H9 (cell line): ENCODE measurements at regions not wholly inside any gene's neighbourhood (a gene's known extent, or its start where the extent isn't known, plus 50 kb on each side); places are given as distances from the start of the nearest gene placed in this dataset.

Experiments used
- DNase-seq: peaks from one replicate; pipeline ENCODE4 v3.0.0-alpha.2; 2017
- H2AFZ ChIP-seq: one replicate; pipeline ENCODE4 v1.6.1; 2013; ENCODE audit warnings: mild to moderate bottlenecking, low read length, control low read depth, moderate library complexity
- H2AK5ac ChIP-seq: 2 replicates; pipeline ENCODE4 v1.6.1; 2013; ENCODE audit warnings: low read length, control low read depth, mixed read lengths; ENCODE audit not compliant: insufficient read length
- H2BK120ac ChIP-seq: one replicate; pipeline ENCODE4 v1.6.1; 2013; ENCODE audit warnings: low read depth, mild to moderate bottlenecking, low read length, control low read depth, inconsistent platforms; ENCODE audit not compliant: poor library complexity, severe bottlenecking
- H2BK12ac ChIP-seq: 2 replicates; pipeline ENCODE4 v1.6.1; 2013; ENCODE audit warnings: low read length, control low read depth, mixed read lengths, low read depth; ENCODE audit not compliant: insufficient read length
- H2BK15ac ChIP-seq: 2 replicates; pipeline ENCODE4 v1.6.1; 2013; ENCODE audit warnings: low read depth, low read length, control low read depth
- H2BK20ac ChIP-seq: one replicate; pipeline ENCODE4 v1.6.1; 2013; ENCODE audit warnings: low read depth, mild to moderate bottlenecking, low read length, control low read depth, inconsistent platforms; ENCODE audit not compliant: poor library complexity, severe bottlenecking
- H2BK5ac ChIP-seq: 2 replicates; pipeline ENCODE4 v1.6.1; 2013; ENCODE audit warnings: low read length, control low read depth, mixed read lengths; ENCODE audit not compliant: insufficient read length
- H3K14ac ChIP-seq: 2 replicates; pipeline ENCODE4 v1.6.1; 2013; ENCODE audit warnings: low read length, control low read depth; ENCODE audit not compliant: insufficient read depth
- H3K18ac ChIP-seq: 2 replicates; pipeline ENCODE4 v1.6.1; 2013; ENCODE audit warnings: low read depth, mild to moderate bottlenecking, mixed read lengths, low read length, control low read depth; ENCODE audit not compliant: insufficient read length
- H3K23ac ChIP-seq: 2 replicates; pipeline ENCODE4 v1.6.1; 2013; ENCODE audit warnings: low read length, control low read depth, mixed read lengths, low read depth; ENCODE audit not compliant: insufficient read length
- H3K23me2 ChIP-seq: 2 replicates; pipeline ENCODE4 v1.6.1; 2013; ENCODE audit warnings: low read depth, mild to moderate bottlenecking, mixed read lengths, low read length, control low read depth; ENCODE audit not compliant: insufficient read length, poor library complexity, severe bottlenecking
- H3K27ac ChIP-seq: 2 replicates; pipeline ENCODE4 v1.5.1; 2013; ENCODE audit warnings: low read length, control low read depth, mixed read lengths, low read depth; ENCODE audit not compliant: insufficient read length
- H3K27me3 ChIP-seq: 2 replicates; pipeline ENCODE4 v1.6.1; 2013; ENCODE audit warnings: low read length, control low read depth, inconsistent platforms; ENCODE audit not compliant: insufficient read depth
- H3K4ac ChIP-seq: 2 replicates; pipeline ENCODE4 v1.6.1; 2013; ENCODE audit warnings: low read depth, mild to moderate bottlenecking, control low read depth, inconsistent platforms, low read length, moderate library complexity
- H3K4me1 ChIP-seq: 2 replicates; pipeline ENCODE4 v1.6.1; 2013; ENCODE audit warnings: low read length, control low read depth, inconsistent platforms; ENCODE audit not compliant: insufficient read depth
- H3K4me2 ChIP-seq: 2 replicates; pipeline ENCODE4 v1.6.1; 2013; ENCODE audit warnings: low read length, control low read depth, mixed read lengths; ENCODE audit not compliant: insufficient read length, insufficient read depth
- H3K56ac ChIP-seq: 2 replicates; pipeline ENCODE4 v1.6.1; 2013; ENCODE audit warnings: low read depth, mild to moderate bottlenecking, mixed read lengths, low read length, control low read depth; ENCODE audit not compliant: insufficient read length
- H3K79me1 ChIP-seq: 2 replicates; pipeline ENCODE4 v1.6.1; 2013; ENCODE audit warnings: low read depth, mild to moderate bottlenecking, moderate library complexity, low read length, control low read depth, inconsistent platforms; ENCODE audit not compliant: insufficient read depth, poor library complexity, severe bottlenecking
- H3K79me2 ChIP-seq: 2 replicates; pipeline ENCODE4 v1.6.1; 2013; ENCODE audit warnings: low read length, control low read depth, inconsistent platforms; ENCODE audit not compliant: insufficient read depth
- H3K9ac ChIP-seq: 2 replicates; pipeline ENCODE4 v1.6.1; 2013; ENCODE audit warnings: low read length, control low read depth, mixed read lengths; ENCODE audit not compliant: insufficient read length; ENCODE audit errors: extremely low read depth
- H3K9me3 ChIP-seq: one replicate; pipeline ENCODE4 v1.6.1; 2013; ENCODE audit warnings: low read depth, low read length, inconsistent platforms; ENCODE audit not compliant: control insufficient read depth
- H3T11ph ChIP-seq: one replicate; pipeline ENCODE4 v1.6.1; 2013; ENCODE audit warnings: mild to moderate bottlenecking, low read length, control low read depth, inconsistent platforms
- H4K20me1 ChIP-seq: one replicate; pipeline ENCODE4 v1.6.1; 2013; ENCODE audit not compliant: control insufficient read depth, insufficient read length, insufficient read depth
- H4K5ac ChIP-seq: 2 replicates; pipeline ENCODE4 v1.6.1; 2013; ENCODE audit warnings: low read depth, mild to moderate bottlenecking, mixed read lengths, low read length, control low read depth; ENCODE audit not compliant: insufficient read length
- H4K8ac ChIP-seq: replicated peaks from 2 replicates; pipeline ENCODE4 v1.6.1; 2013; ENCODE audit warnings: low read length, control low read depth, mixed read lengths, low read depth; ENCODE audit not compliant: insufficient read length
- H4K91ac ChIP-seq: 2 replicates; pipeline ENCODE4 v1.6.1; 2013; ENCODE audit warnings: low read depth, mild to moderate bottlenecking, moderate library complexity, mixed read lengths, low read length, control low read depth; ENCODE audit not compliant: insufficient read length
- H3K27ac Mint-ChIP-seq, 3 experiments: 2 replicates in 2 of 3; 3 replicates in 1 of 3; pipeline ENCODE4 v1.8.0; 2020 to 2021; ENCODE audit warnings: mixed read lengths in 3 of 3, mild to moderate bottlenecking in 1 of 3, moderate library complexity in 1 of 3
- H3K27me3 Mint-ChIP-seq: 2 replicates; pipeline ENCODE4 v1.8.0; 2021; ENCODE audit warnings: low read depth, mild to moderate bottlenecking, moderate library complexity, mixed read lengths
- H3K36me3 Mint-ChIP-seq, 3 experiments: 2 replicates in 2 of 3; 3 replicates in 1 of 3; pipeline ENCODE4 v1.8.0; 2020 to 2021; ENCODE audit warnings: low read depth in 3 of 3, mixed read lengths in 3 of 3; ENCODE audit not compliant: insufficient read depth in 1 of 3
- H3K4me1 Mint-ChIP-seq, 2 experiments: 2 replicates each; pipeline ENCODE4 v1.8.0; 2020; ENCODE audit warnings: mixed read lengths in 2 of 2
- H3K4me3 Mint-ChIP-seq, 2 experiments: 2 replicates in 1 of 2; 3 replicates in 1 of 2; pipeline ENCODE4 v1.8.0; 2020 to 2021; ENCODE audit warnings: mild to moderate bottlenecking in 2 of 2, mixed read lengths in 2 of 2, moderate library complexity in 1 of 2
- H3K9me3 Mint-ChIP-seq, 2 experiments: 2 replicates in 1 of 2; 3 replicates in 1 of 2; pipeline ENCODE4 v1.8.0; 2020; ENCODE audit warnings: mild to moderate bottlenecking in 2 of 2, mixed read lengths in 2 of 2, moderate library complexity in 1 of 2
- WGBS: extraction: QIAGEN DNeasy Blood & Tissue Kit; methylation state at CpG from one replicate; pipeline ENCODE4 v1.1.7; 2013; ENCODE audit warnings: missing lambda C conversion rate, low lambda C conversion rate, mixed read lengths; ENCODE audit not compliant: insufficient read length; ENCODE audit errors: extremely low coverage; 5-methylcytosine and 5-hydroxymethylcytosine counted together
- TF ChIP-seq, protein P1 (sequence below): fragments of 200-600 bp; sonication (generic); conservative IDR thresholded peaks from 3 replicates; pipeline ENCODE4 v1.8.0; 2021; ENCODE audit warnings: antibody characterized with exemption, mild to moderate bottlenecking

DNA sequence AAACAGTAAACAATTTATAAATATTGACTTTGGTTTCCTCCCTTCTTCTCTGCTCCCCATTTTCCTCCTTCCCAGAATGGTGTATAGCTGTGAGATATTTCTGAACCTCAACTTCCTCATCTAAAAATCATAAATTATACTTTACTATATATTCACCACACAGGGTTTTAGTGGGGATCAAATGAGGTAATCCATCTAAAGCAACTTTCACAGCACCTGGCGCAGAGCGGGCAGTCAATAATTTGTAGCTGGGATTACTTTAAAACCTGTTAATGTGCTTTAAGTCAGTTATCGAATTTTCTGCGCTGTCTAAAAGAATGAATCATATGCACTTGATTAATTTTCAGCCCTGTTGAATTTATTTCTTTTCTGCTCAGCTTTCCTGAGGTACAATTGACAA is 172.7 kb downstream of the PTEN start:
- Mint-ChIP-seq H3K4me1 (peaks cover 0 to 7% of the 10 kb centered on the region in 2 experiments; a peak in 2 of 4 replicates), H3K27me3 (no peaks in the 10 kb centered on the region), H3K9me3 (no peaks in the 10 kb centered on the region), H3K4me3 (no peak overlapping the region), H3K36me3 (no peaks in the 10 kb centered on the region), H3K27ac (no peak overlapping the region)
- Histone ChIP-seq H3K23ac (no peak overlapping the region), H2BK15ac (no peak overlapping the region), H2AK5ac (no peak overlapping the region), H3K23me2 (no peaks in the 10 kb centered on the region), H4K5ac (no peak overlapping the region), H3K14ac (no peak overlapping the region), H3K27ac (no peak overlapping the region), H3K27me3 (no peaks in the 10 kb centered on the region), H3K4me1 (no peaks in the 10 kb centered on the region), H3K9me3 (no peaks in the 10 kb centered on the region), H3K4ac (no peak overlapping the region), H3T11ph (no peak overlapping the region), H4K91ac (no peak overlapping the region), H3K18ac (no peak overlapping the region), H2BK20ac (no peak overlapping the region), H4K20me1 (no peaks in the 10 kb centered on the region), H2BK120ac (no peak overlapping the region), H2AFZ (no peak overlapping the region), H3K9ac (no peak overlapping the region), H4K8ac (no peak overlapping the region), H3K79me2 (no peaks in the 10 kb centered on the region), H2BK12ac (no peak overlapping the region), H2BK5ac (no peak overlapping the region), H3K56ac (no peak overlapping the region), H3K79me1 (no peaks in the 10 kb centered on the region), H3K4me2 (no peak overlapping the region)
- no peak for DNase-seq
- TF ChIP-seq, protein P1, sequence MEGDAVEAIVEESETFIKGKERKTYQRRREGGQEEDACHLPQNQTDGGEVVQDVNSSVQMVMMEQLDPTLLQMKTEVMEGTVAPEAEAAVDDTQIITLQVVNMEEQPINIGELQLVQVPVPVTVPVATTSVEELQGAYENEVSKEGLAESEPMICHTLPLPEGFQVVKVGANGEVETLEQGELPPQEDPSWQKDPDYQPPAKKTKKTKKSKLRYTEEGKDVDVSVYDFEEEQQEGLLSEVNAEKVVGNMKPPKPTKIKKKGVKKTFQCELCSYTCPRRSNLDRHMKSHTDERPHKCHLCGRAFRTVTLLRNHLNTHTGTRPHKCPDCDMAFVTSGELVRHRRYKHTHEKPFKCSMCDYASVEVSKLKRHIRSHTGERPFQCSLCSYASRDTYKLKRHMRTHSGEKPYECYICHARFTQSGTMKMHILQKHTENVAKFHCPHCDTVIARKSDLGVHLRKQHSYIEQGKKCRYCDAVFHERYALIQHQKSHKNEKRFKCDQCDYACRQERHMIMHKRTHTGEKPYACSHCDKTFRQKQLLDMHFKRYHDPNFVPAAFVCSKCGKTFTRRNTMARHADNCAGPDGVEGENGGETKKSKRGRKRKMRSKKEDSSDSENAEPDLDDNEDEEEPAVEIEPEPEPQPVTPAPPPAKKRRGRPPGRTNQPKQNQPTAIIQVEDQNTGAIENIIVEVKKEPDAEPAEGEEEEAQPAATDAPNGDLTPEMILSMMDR, result no peak
- WGBS, result no CpG with 5 or more reads among the region's 4 CpGs
